ENCODE measurements at regions not wholly inside any gene's neighbourhood (a gene's known extent, or its start where the extent isn't known, plus 50 kb on each side); places are given as distances from the start of the nearest gene placed in this dataset.

GRCh38 chr6:148602136-148602535 is 144.7 kb upstream of the UST start:
- no peak for TF ChIP-seq CTCF (IDR thresholded peaks at IDR 0.05)
- TF ChIP-seq EP300 (IDR thresholded peaks at IDR 0.05) = no peak
- TF ChIP-seq KDM1A (IDR thresholded peaks at IDR 0.05; ENCODE audit: low read depth) = no peak
- no peak for TF ChIP-seq ELK1 (IDR thresholded peaks at IDR 0.05; ENCODE audit: low read depth, low read length)
- TF ChIP-seq MYC (IDR thresholded peaks at IDR 0.05; ENCODE audit: borderline replicate concordance, low read length) = no peak
- no peak for TF ChIP-seq GATA3 (IDR thresholded peaks at IDR 0.05; ENCODE audit: borderline replicate concordance)
- TF ChIP-seq RAD21 (conservative IDR thresholded peaks at IDR 0.05 in 1 of 2, IDR thresholded peaks at IDR 0.05 in 1 of 2) = no peak
- no peak for TF ChIP-seq EHMT2 (IDR thresholded peaks at IDR 0.05; ENCODE audit: low read depth)

Measured in A549 (cell line).